SK-N-SH treated with all-trans-retinoic acid at 6 μM for 48 hours (cell line): ENCODE measurements at regions not wholly inside any gene's neighbourhood (a gene's known extent, or its start where the extent isn't known, plus 50 kb on each side); places are given as distances from the start of the nearest gene placed in this dataset.

Experiments
- ATAC-seq: fragments of 200-7000 bp; cut with Tn5 transposase; 3 replicates; pipeline ENCODE4 v1.9.1; 2020; ENCODE audit warnings: mild to moderate bottlenecking, moderate library complexity
- ARNTL ChIP-seq: fragments of 450-650 bp; formaldehyde crosslinking; IDR thresholded peaks from 2 replicates; pipeline ENCODE4 v1.5.0; 2020; ENCODE audit warnings: low read depth, mild to moderate bottlenecking, moderate library complexity, borderline replicate concordance
- BACH2 ChIP-seq: fragments of 250-450 bp; sonication (Bioruptor Pico); IDR thresholded peaks from 2 replicates; pipeline ENCODE4 v1.9.0; 2021; ENCODE audit warnings: mild to moderate bottlenecking, borderline replicate concordance
- CREB5 ChIP-seq: fragments of 250-450 bp; sonication (Bioruptor Pico); IDR thresholded peaks from 2 replicates; pipeline ENCODE4 v1.5.1; 2020; ENCODE audit warnings: low read depth, mild to moderate bottlenecking, moderate library complexity
- CSDC2 ChIP-seq: fragments of 250-450 bp; sonication (Bioruptor Pico); IDR thresholded peaks from 2 replicates; pipeline ENCODE4 v1.5.0; 2020; ENCODE audit warnings: mild to moderate bottlenecking, moderate library complexity
- CSRNP3 ChIP-seq: fragments of 250-450 bp; sonication (Bioruptor Pico); IDR thresholded peaks from 2 replicates; pipeline ENCODE4 v1.5.1; 2021; ENCODE audit warnings: mild to moderate bottlenecking, moderate library complexity
- ESRRG ChIP-seq: fragments of 250-450 bp; sonication (Bioruptor Pico); IDR thresholded peaks from 2 replicates; pipeline ENCODE4 v1.6.1; 2021; ENCODE audit warnings: mild to moderate bottlenecking
- GLIS3 ChIP-seq: fragments of 250-450 bp; sonication (Bioruptor Pico); IDR thresholded peaks from 2 replicates; pipeline ENCODE4 v1.5.0; 2020; ENCODE audit warnings: mild to moderate bottlenecking, moderate library complexity
- ISL1 ChIP-seq: fragments of 250-450 bp; sonication (Bioruptor Pico); IDR thresholded peaks from 2 replicates; pipeline ENCODE4 v2.1.2; 2022; ENCODE audit warnings: mild to moderate bottlenecking, moderate library complexity
- OSR1 ChIP-seq: fragments of 250-450 bp; sonication (Bioruptor Pico); IDR thresholded peaks from 2 replicates; pipeline ENCODE4 v1.8.0; 2022; ENCODE audit warnings: moderate library complexity, mild to moderate bottlenecking, inconsistent platforms
- PPARA ChIP-seq: fragments of 250-450 bp; sonication (Bioruptor Pico); IDR thresholded peaks from 2 replicates; pipeline ENCODE4 v1.5.0; 2020; ENCODE audit warnings: mild to moderate bottlenecking, borderline replicate concordance
- RARB ChIP-seq: fragments of 250-450 bp; sonication (Bioruptor Pico); IDR thresholded peaks from 2 replicates; pipeline ENCODE4 v1.8.0; 2021; ENCODE audit warnings: mild to moderate bottlenecking, moderate library complexity
- TCF4 ChIP-seq: fragments of 250-450 bp; sonication (Bioruptor Pico); IDR thresholded peaks from 2 replicates; pipeline ENCODE4 v1.8.0; 2021; ENCODE audit warnings: mild to moderate bottlenecking, moderate library complexity, borderline replicate concordance
- ZC3H10 ChIP-seq: fragments of 250-450 bp; sonication (Bioruptor Pico); IDR thresholded peaks from 2 replicates; pipeline ENCODE4 v1.5.1; 2021; ENCODE audit warnings: mild to moderate bottlenecking, moderate library complexity
- ZNF565 ChIP-seq: fragments of 450-650 bp; formaldehyde crosslinking; conservative IDR thresholded peaks from 2 replicates; pipeline ENCODE4 v1.5.0; 2020; ENCODE audit warnings: low read depth, mild to moderate bottlenecking, moderate library complexity
- ZNF70 ChIP-seq: fragments of 450-650 bp; formaldehyde crosslinking; IDR thresholded peaks from 2 replicates; pipeline ENCODE4 v1.5.0; 2020; ENCODE audit warnings: mild to moderate bottlenecking, moderate library complexity
- ZNF8 ChIP-seq: fragments of 450-650 bp; formaldehyde crosslinking; IDR thresholded peaks from 2 replicates; pipeline ENCODE4 v1.5.0; 2020; ENCODE audit warnings: mild to moderate bottlenecking, moderate library complexity
- TF ChIP-seq, protein P1 (sequence below): fragments of 250-450 bp; sonication (Bioruptor Pico); IDR thresholded peaks from 2 replicates; pipeline ENCODE4 v1.8.0; 2020; ENCODE audit warnings: mild to moderate bottlenecking, moderate library complexity, borderline replicate concordance
- TF ChIP-seq, protein P2 (sequence below): fragments of 250-450 bp; sonication (Bioruptor Pico); IDR thresholded peaks from 2 replicates; pipeline ENCODE4 v1.8.0; 2021; ENCODE audit warnings: low read depth, mild to moderate bottlenecking, moderate library complexity, borderline replicate concordance
- TF ChIP-seq, protein P3 (sequence below): fragments of 250-450 bp; sonication (Bioruptor Pico); IDR thresholded peaks from 2 replicates; pipeline ENCODE4 v1.5.0; 2020; ENCODE audit warnings: mild to moderate bottlenecking, moderate library complexity

DNA sequence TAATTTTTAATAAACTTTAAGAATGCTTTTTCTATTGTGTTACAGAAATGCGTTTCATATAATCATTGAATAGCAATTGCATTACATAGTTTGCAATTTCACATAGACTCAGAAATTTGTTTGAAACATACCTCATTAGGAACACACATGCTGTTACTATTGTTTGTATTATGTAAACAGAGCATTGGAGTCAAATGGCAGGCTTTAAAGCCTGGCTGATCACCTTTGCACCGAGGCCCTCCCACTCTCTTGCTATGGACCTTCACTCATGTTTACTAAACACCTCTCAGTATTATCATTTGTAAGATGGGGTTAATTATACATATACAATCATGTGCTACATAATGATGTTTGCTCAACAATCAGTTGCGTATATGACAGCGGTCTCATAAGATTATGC is 203.6 kb upstream of the NPSR1 start:
- no peak for TF ChIP-seq RARB (CRISPR knock-in tag)
- TF ChIP-seq, protein P1, sequence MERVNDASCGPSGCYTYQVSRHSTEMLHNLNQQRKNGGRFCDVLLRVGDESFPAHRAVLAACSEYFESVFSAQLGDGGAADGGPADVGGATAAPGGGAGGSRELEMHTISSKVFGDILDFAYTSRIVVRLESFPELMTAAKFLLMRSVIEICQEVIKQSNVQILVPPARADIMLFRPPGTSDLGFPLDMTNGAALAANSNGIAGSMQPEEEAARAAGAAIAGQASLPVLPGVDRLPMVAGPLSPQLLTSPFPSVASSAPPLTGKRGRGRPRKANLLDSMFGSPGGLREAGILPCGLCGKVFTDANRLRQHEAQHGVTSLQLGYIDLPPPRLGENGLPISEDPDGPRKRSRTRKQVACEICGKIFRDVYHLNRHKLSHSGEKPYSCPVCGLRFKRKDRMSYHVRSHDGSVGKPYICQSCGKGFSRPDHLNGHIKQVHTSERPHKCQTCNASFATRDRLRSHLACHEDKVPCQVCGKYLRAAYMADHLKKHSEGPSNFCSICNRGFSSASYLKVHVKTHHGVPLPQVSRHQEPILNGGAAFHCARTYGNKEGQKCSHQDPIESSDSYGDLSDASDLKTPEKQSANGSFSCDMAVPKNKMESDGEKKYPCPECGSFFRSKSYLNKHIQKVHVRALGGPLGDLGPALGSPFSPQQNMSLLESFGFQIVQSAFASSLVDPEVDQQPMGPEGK = no peak
- no peak for TF ChIP-seq GLIS3
- no peak for TF ChIP-seq ZNF8 (CRISPR knock-in tag)
- TF ChIP-seq ARNTL (CRISPR knock-in tag) = no peak
- TF ChIP-seq OSR1 (CRISPR knock-in tag) = no peak
- no peak for TF ChIP-seq CREB5 (CRISPR knock-in tag)
- TF ChIP-seq ESRRG = no peak
- TF ChIP-seq ZNF70 (CRISPR knock-in tag) = no peak
- no peak for ATAC-seq

- ATAC-seq = no peak
Observed at GRCh38 chr7:34457329-34457728, 200.7 kb upstream of the NPSR1 start.

GRCh38 chr7:34463830-34464229 is 194.2 kb upstream of the NPSR1 start:
- TF ChIP-seq, protein P1 = no peak
- TF ChIP-seq CSDC2 (no peak), BACH2 (no peak), PPARA (CRISPR knock-in tag) (no peak), ISL1 (CRISPR knock-in tag) (no peak), GLIS3 (no peak), ZC3H10 (CRISPR knock-in tag) (no peak), RARB (CRISPR knock-in tag) (no peak), OSR1 (CRISPR knock-in tag) (no peak), ESRRG (no peak), CSRNP3 (CRISPR knock-in tag) (no peak)
- TF ChIP-seq, protein P2, sequence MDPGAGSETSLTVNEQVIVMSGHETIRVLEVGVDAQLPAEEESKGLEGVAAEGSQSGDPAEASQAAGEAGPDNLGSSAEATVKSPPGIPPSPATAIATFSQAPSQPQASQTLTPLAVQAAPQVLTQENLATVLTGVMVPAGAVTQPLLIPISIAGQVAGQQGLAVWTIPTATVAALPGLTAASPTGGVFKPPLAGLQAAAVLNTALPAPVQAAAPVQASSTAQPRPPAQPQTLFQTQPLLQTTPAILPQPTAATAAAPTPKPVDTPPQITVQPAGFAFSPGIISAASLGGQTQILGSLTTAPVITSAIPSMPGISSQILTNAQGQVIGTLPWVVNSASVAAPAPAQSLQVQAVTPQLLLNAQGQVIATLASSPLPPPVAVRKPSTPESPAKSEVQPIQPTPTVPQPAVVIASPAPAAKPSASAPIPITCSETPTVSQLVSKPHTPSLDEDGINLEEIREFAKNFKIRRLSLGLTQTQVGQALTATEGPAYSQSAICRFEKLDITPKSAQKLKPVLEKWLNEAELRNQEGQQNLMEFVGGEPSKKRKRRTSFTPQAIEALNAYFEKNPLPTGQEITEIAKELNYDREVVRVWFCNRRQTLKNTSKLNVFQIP (CRISPR knock-in tag) = no peak
- TF ChIP-seq, all 23 proteins: peak for 0
- no peak for ATAC-seq

More at GRCh38 chr7:34457329-34457728, 200.7 kb upstream of the NPSR1 start:
- TF ChIP-seq TCF4 (CRISPR knock-in tag) = no peak
- no peak for TF ChIP-seq ZNF565
- TF ChIP-seq, protein P3, sequence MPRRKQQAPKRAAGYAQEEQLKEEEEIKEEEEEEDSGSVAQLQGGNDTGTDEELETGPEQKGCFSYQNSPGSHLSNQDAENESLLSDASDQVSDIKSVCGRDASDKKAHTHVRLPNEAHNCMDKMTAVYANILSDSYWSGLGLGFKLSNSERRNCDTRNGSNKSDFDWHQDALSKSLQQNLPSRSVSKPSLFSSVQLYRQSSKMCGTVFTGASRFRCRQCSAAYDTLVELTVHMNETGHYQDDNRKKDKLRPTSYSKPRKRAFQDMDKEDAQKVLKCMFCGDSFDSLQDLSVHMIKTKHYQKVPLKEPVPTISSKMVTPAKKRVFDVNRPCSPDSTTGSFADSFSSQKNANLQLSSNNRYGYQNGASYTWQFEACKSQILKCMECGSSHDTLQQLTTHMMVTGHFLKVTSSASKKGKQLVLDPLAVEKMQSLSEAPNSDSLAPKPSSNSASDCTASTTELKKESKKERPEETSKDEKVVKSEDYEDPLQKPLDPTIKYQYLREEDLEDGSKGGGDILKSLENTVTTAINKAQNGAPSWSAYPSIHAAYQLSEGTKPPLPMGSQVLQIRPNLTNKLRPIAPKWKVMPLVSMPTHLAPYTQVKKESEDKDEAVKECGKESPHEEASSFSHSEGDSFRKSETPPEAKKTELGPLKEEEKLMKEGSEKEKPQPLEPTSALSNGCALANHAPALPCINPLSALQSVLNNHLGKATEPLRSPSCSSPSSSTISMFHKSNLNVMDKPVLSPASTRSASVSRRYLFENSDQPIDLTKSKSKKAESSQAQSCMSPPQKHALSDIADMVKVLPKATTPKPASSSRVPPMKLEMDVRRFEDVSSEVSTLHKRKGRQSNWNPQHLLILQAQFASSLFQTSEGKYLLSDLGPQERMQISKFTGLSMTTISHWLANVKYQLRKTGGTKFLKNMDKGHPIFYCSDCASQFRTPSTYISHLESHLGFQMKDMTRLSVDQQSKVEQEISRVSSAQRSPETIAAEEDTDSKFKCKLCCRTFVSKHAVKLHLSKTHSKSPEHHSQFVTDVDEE (CRISPR knock-in tag) = no peak
- no peak for TF ChIP-seq ESRRG
- TF ChIP-seq OSR1 (CRISPR knock-in tag) = no peak
